ENCODE measurements at regions not wholly inside any gene's neighbourhood (a gene's known extent, or its start where the extent isn't known, plus 50 kb on each side); places are given as distances from the start of the nearest gene placed in this dataset.

GRCh38 chr4:1563241-1563640 is 120.9 kb downstream of the FAM53A start:
- no peak for TF ChIP-seq CTCF (IDR thresholded peaks at IDR 0.05; ENCODE audit: partially characterized antibody, unreplicated experiment)
- no peaks in the 10 kb centered on the region for H3K4me1 Mint-ChIP-seq (ENCODE audit: low read depth, unreplicated experiment)
- H3K36me3 Mint-ChIP-seq (ENCODE audit: unreplicated experiment): no peaks in the 10 kb centered on the region
- no peak overlapping the region for H3K4me3 Mint-ChIP-seq (ENCODE audit: unreplicated experiment)
- peaks cover 4% of the 10 kb centered on the region for H3K9me3 Mint-ChIP-seq (ENCODE audit: unreplicated experiment)
- DNase-seq: no peak
- H3K27me3 Mint-ChIP-seq (ENCODE audit: unreplicated experiment): peaks cover 3% of the 10 kb centered on the region
- no peak overlapping the region for H3K27ac Mint-ChIP-seq (ENCODE audit: unreplicated experiment)

GRCh38 chr4:1562771-1563170 is 121.3 kb downstream of the FAM53A start:
- H3K27ac Mint-ChIP-seq (ENCODE audit: unreplicated experiment): no peak overlapping the region
- no peaks in the 10 kb centered on the region for H3K4me1 Mint-ChIP-seq (ENCODE audit: low read depth, unreplicated experiment)
- no peaks in the 10 kb centered on the region for H3K36me3 Mint-ChIP-seq (ENCODE audit: unreplicated experiment)
- H3K4me3 Mint-ChIP-seq (ENCODE audit: unreplicated experiment): no peak overlapping the region
- H3K27me3 Mint-ChIP-seq (ENCODE audit: unreplicated experiment): peaks cover 3% of the 10 kb centered on the region
- TF ChIP-seq CTCF (IDR thresholded peaks at IDR 0.05; ENCODE audit: partially characterized antibody, unreplicated experiment): no peak
- DNase-seq: no peak
- H3K9me3 Mint-ChIP-seq (ENCODE audit: unreplicated experiment): peaks cover 4% of the 10 kb centered on the region

GRCh38 chr4:1562371-1562770 is 121.7 kb downstream of the FAM53A start:
- H3K36me3 Mint-ChIP-seq (ENCODE audit: unreplicated experiment): no peaks in the 10 kb centered on the region
- H3K27ac Mint-ChIP-seq (ENCODE audit: unreplicated experiment): no peak overlapping the region
- TF ChIP-seq CTCF (IDR thresholded peaks at IDR 0.05; ENCODE audit: partially characterized antibody, unreplicated experiment): no peak
- H3K4me1 Mint-ChIP-seq (ENCODE audit: low read depth, unreplicated experiment): no peaks in the 10 kb centered on the region
- H3K9me3 Mint-ChIP-seq (ENCODE audit: unreplicated experiment): peaks cover 4% of the 10 kb centered on the region
- peaks cover 3% of the 10 kb centered on the region for H3K27me3 Mint-ChIP-seq (ENCODE audit: unreplicated experiment)
- H3K4me3 Mint-ChIP-seq (ENCODE audit: unreplicated experiment): no peak overlapping the region
- no peak for DNase-seq

- Mint-ChIP-seq H3K27me3 (ENCODE audit: unreplicated experiment) (peaks cover 8% of the 10 kb centered on the region), H3K4me3 (ENCODE audit: unreplicated experiment) (no peak overlapping the region), H3K36me3 (ENCODE audit: unreplicated experiment) (no peaks in the 10 kb centered on the region), H3K9me3 (ENCODE audit: unreplicated experiment) (peaks cover 6% of the 10 kb centered on the region), H3K27ac (ENCODE audit: unreplicated experiment) (no peak overlapping the region), H3K4me1 (ENCODE audit: low read depth, unreplicated experiment) (peaks cover 5% of the 10 kb centered on the region)
- no peak for DNase-seq
- TF ChIP-seq CTCF (IDR thresholded peaks at IDR 0.05; ENCODE audit: partially characterized antibody, unreplicated experiment): no peak
Observed at GRCh38 chr4:1561286-1561990, 122.7 kb downstream of the FAM53A start.

- H3K27me3 Mint-ChIP-seq (ENCODE audit: unreplicated experiment): peaks cover 8% of the 10 kb centered on the region
- H3K9me3 Mint-ChIP-seq (ENCODE audit: unreplicated experiment): peaks cover 6% of the 10 kb centered on the region
- H3K4me3 Mint-ChIP-seq (ENCODE audit: unreplicated experiment): no peak overlapping the region
- H3K36me3 Mint-ChIP-seq (ENCODE audit: unreplicated experiment): no peaks in the 10 kb centered on the region
- H3K27ac Mint-ChIP-seq (ENCODE audit: unreplicated experiment): peak overlapping the region; percentile 43
- H3K4me1 Mint-ChIP-seq (ENCODE audit: low read depth, unreplicated experiment): peaks cover 5% of the 10 kb centered on the region
- TF ChIP-seq CTCF (IDR thresholded peaks at IDR 0.05; ENCODE audit: partially characterized antibody, unreplicated experiment): no peak
- no peak for DNase-seq
Observed at GRCh38 chr4:1559896-1560650, 124.0 kb downstream of the FAM53A start.
